ENCODE measurements at regions not wholly inside any gene's neighbourhood (a gene's known extent, or its start where the extent isn't known, plus 50 kb on each side); places are given as distances from the start of the nearest gene placed in this dataset.
A peak's percentile ranks its signal among the peaks of the same experiment; 100 is the strongest.

DNA sequence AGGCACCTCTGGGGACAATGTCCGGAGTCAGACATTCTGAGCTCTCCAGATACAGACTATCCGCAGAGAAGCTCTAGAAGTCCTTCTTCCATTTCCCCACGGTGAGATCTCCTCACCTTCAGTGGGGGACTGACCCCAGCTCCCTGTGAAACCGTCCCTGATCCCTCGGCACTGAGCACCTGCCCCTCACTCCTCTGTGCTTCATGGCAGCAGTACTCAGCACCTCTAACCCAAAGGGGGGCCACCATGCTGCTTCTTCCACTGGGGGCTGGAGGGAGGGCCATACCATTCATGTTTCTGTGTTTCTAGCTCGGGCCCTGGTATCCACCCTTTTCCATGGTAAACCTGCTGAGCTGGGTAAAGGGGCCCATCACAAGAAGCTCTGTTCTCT lies 321.7 kb downstream of the BRD1 start:
- peaks cover 8% of the 10 kb centered on the region; the same call in 1 of the 2 replicates for H3K27me3 ChIP-seq (ENCODE audit: low read length)
- H3K9me3 ChIP-seq (ENCODE audit: low read length), result no peaks in the 10 kb centered on the region
- H2AFZ ChIP-seq (ENCODE audit: low read length), result no peak overlapping the region
- H3K4me1 ChIP-seq (ENCODE audit: insufficient read depth, low read length), result peaks cover 30% of the 10 kb centered on the region
- H3K4me2 ChIP-seq (ENCODE audit: low read length), result no peak overlapping the region
- DNase-seq (no peak), ATAC-seq (no peak)
- no peaks in the 10 kb centered on the region for H3K9me2 ChIP-seq (replicated peaks; ENCODE audit: low read length)
- no TSS peak for BruUV-seq (replicated peaks)
- POLR2A ChIA-PET (ENCODE audit: unreplicated experiment), result no interaction called here
- no peak overlapping the region for H3K27ac ChIP-seq (ENCODE audit: low read length)
- H3K9ac ChIP-seq (ENCODE audit: low read length), result no peak overlapping the region
- intact Hi-C loops (cut with micrococcal nuclease), result no loop called here
- no peaks in the 10 kb centered on the region for H3K36me3 ChIP-seq (ENCODE audit: low read depth, low read length)
- H3K79me2 ChIP-seq (ENCODE audit: low read length), result no peaks in the 10 kb centered on the region
- CTCF ChIA-PET, result no interaction called here
- no peak for TF ChIP-seq EZH2 (IDR thresholded peaks at IDR 0.05; ENCODE audit: low read length, unreplicated experiment)
- TF ChIP-seq, protein P1, sequence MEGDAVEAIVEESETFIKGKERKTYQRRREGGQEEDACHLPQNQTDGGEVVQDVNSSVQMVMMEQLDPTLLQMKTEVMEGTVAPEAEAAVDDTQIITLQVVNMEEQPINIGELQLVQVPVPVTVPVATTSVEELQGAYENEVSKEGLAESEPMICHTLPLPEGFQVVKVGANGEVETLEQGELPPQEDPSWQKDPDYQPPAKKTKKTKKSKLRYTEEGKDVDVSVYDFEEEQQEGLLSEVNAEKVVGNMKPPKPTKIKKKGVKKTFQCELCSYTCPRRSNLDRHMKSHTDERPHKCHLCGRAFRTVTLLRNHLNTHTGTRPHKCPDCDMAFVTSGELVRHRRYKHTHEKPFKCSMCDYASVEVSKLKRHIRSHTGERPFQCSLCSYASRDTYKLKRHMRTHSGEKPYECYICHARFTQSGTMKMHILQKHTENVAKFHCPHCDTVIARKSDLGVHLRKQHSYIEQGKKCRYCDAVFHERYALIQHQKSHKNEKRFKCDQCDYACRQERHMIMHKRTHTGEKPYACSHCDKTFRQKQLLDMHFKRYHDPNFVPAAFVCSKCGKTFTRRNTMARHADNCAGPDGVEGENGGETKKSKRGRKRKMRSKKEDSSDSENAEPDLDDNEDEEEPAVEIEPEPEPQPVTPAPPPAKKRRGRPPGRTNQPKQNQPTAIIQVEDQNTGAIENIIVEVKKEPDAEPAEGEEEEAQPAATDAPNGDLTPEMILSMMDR (conservative IDR thresholded peaks at IDR 0.05; ENCODE audit: low read depth, low read length), result no peak
- no peak for TF ChIP-seq EZH2phosphoT487 (IDR thresholded peaks at IDR 0.05; ENCODE audit: borderline replicate concordance, low read length)
- H4K20me1 ChIP-seq (ENCODE audit: low read length), result no peaks in the 10 kb centered on the region
- H3F3A ChIP-seq (ENCODE audit: low read length, unreplicated experiment), result no peaks in the 10 kb centered on the region
- H3K4me3 ChIP-seq (ENCODE audit: low read length), result no peak overlapping the region

DNA sequence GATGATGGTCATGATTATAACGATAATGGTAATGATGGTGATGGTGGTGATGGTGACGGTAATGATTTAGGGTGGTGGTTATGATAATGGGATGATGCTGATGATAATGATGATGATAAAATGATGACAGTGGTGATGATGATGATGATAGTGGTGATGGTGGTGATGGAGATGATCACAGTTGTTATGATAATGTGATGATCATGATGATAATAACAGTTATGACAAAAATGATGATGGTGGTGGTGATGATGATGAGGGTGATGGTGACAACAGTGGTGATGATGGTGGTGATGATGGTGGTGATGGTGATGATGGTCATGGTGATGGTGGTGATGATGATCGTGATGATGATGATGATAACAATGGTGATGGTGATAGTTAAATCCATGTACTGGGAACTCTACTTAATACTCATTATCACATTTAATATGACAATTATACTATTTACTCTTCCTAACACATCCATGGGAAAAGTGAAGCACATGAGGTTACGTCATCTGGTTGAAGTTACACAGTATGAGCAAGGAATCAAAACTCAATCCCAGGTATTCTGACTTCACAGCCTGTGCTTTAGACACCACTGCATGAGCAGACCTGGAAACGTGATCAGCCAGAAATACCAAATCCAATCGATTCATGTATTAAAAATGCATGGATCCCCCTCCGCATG lies 322.2 kb downstream of the BRD1 start:
- Histone ChIP-seq H3K79me2 (ENCODE audit: low read length) (no peaks in the 10 kb centered on the region), H3F3A (ENCODE audit: low read length, unreplicated experiment) (no peaks in the 10 kb centered on the region), H3K27ac (ENCODE audit: low read length) (no peak overlapping the region), H3K9ac (ENCODE audit: low read length) (no peak overlapping the region), H3K27me3 (ENCODE audit: low read length) (peaks cover 6% of the 10 kb centered on the region; the same call in 1 of the 2 replicates), H3K4me1 (ENCODE audit: insufficient read depth, low read length) (peaks cover 30% of the 10 kb centered on the region), H3K36me3 (ENCODE audit: low read depth, low read length) (no peaks in the 10 kb centered on the region), H3K4me2 (ENCODE audit: low read length) (no peak overlapping the region), H3K9me3 (ENCODE audit: low read length) (no peaks in the 10 kb centered on the region), H3K4me3 (ENCODE audit: low read length) (no peak overlapping the region), H2AFZ (ENCODE audit: low read length) (no peak overlapping the region), H4K20me1 (ENCODE audit: low read length) (no peaks in the 10 kb centered on the region), H3K9me2 (replicated peaks; ENCODE audit: low read length) (no peaks in the 10 kb centered on the region)
- DNase-seq, result no peak
- no TSS peak for BruUV-seq (replicated peaks)
- TF ChIP-seq EZH2phosphoT487 (IDR thresholded peaks at IDR 0.05; ENCODE audit: borderline replicate concordance, low read length) (no peak), EZH2 (IDR thresholded peaks at IDR 0.05; ENCODE audit: low read length, unreplicated experiment) (no peak)
- TF ChIP-seq, protein P1 (conservative IDR thresholded peaks at IDR 0.05; ENCODE audit: low read depth, low read length), result no peak
- ChIA-PET CTCF (no interaction called here), POLR2A (ENCODE audit: unreplicated experiment) (no interaction called here)
- intact Hi-C loops (cut with micrococcal nuclease), result no loop called here
- ATAC-seq, result no peak

DNA sequence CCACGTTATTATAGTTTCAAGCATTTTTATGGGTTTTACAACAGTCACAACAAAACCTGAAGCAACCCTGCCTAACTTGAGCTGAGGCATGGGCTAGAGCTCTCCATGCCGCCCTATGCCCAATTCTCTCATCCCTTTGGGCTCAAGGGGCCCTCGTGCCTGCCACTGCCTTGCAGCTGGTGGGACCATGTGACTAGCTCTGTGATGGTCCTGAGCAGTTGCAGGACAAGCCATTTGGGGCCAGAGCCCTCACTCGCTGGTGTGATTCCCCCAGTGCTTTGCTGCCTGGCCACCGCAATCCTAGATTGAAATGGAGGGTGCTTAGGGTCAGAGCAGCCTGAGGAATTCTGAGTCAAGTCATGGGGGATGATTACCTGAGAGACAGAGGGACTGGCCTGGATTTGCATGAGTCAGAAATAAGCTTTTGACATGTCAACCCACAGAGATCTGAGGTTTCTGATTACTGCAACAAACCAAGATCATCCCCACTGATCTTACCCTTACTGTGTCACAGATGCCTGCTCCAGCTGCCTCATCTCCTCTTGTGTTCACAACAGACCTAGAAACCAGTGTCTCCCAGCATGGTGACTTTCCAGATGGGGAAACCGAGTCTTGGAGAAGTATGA lies 323.7 kb downstream of the BRD1 start:
- Histone ChIP-seq H3K79me2 (ENCODE audit: low read length) (no peaks in the 10 kb centered on the region), H3K9me2 (replicated peaks; ENCODE audit: low read length) (no peaks in the 10 kb centered on the region), H3K9me3 (ENCODE audit: low read length) (no peaks in the 10 kb centered on the region), H3F3A (ENCODE audit: low read length, unreplicated experiment) (no peaks in the 10 kb centered on the region), H3K27me3 (ENCODE audit: low read length) (peaks cover 4% of the 10 kb centered on the region; the same call in 1 of the 2 replicates), H4K20me1 (ENCODE audit: low read length) (no peaks in the 10 kb centered on the region), H3K27ac (ENCODE audit: low read length) (no peak overlapping the region), H3K4me1 (ENCODE audit: insufficient read depth, low read length) (peaks cover 30% of the 10 kb centered on the region), H2AFZ (ENCODE audit: low read length) (no peak overlapping the region), H3K9ac (ENCODE audit: low read length) (no peak overlapping the region), H3K4me2 (ENCODE audit: low read length) (no peak overlapping the region), H3K4me3 (ENCODE audit: low read length) (no peak overlapping the region), H3K36me3 (ENCODE audit: low read depth, low read length) (no peaks in the 10 kb centered on the region)
- DNase-seq (peak; percentile 48), ATAC-seq (no peak)
- ChIA-PET POLR2A (ENCODE audit: unreplicated experiment) (no interaction called here), CTCF (no interaction called here)
- no TSS peak for BruUV-seq (replicated peaks)
- TF ChIP-seq EZH2phosphoT487 (IDR thresholded peaks at IDR 0.05; ENCODE audit: borderline replicate concordance, low read length), result no peak
- no peak for TF ChIP-seq EZH2 (IDR thresholded peaks at IDR 0.05; ENCODE audit: low read length, unreplicated experiment)
- TF ChIP-seq, protein P1 (conservative IDR thresholded peaks at IDR 0.05; ENCODE audit: low read depth, low read length), result no peak
- intact Hi-C loops (cut with micrococcal nuclease), result no loop called here

All from PC-3 (cell line).